ENCODE measurements at regions not wholly inside any gene's neighbourhood (a gene's known extent, or its start where the extent isn't known, plus 50 kb on each side); places are given as distances from the start of the nearest gene placed in this dataset.

GRCh38 chr17:56057869-56058268 lies 95.4 kb upstream of the ANKFN1 start:
- no peaks in the 10 kb centered on the region for H3K27me3 ChIP-seq (ENCODE audit: insufficient read depth, low read length)
- H3K27ac ChIP-seq (ENCODE audit: low read length) = no peak overlapping the region
- H3K9ac ChIP-seq (ENCODE audit: low read depth, low read length) = no peak overlapping the region
- H3K4me1 ChIP-seq (ENCODE audit: insufficient read depth, low read length) = no peaks in the 10 kb centered on the region
- H3K9me3 ChIP-seq (ENCODE audit: insufficient read depth, low read depth, low read length) = 0 out of 2 replicates have a peak, but pooled peaks cover 5% of the 10 kb centered on the region
- no peak overlapping the region for H3K4me3 ChIP-seq (ENCODE audit: low read length)
- no peaks in the 10 kb centered on the region for H3K36me3 ChIP-seq (ENCODE audit: insufficient read depth, low read depth, low read length)

GRCh38 chr17:56064506-56064905 lies 88.8 kb upstream of the ANKFN1 start:
- 0 out of 2 replicates have a peak, but pooled peaks cover 5% of the 10 kb centered on the region for H3K9me3 ChIP-seq (ENCODE audit: insufficient read depth, low read depth, low read length)
- no peaks in the 10 kb centered on the region for H3K4me1 ChIP-seq (ENCODE audit: insufficient read depth, low read length)
- no peaks in the 10 kb centered on the region for H3K27me3 ChIP-seq (ENCODE audit: insufficient read depth, low read length)
- H3K36me3 ChIP-seq (ENCODE audit: insufficient read depth, low read depth, low read length) = no peaks in the 10 kb centered on the region
- no peak overlapping the region for H3K27ac ChIP-seq (ENCODE audit: low read length)
- no peak overlapping the region for H3K9ac ChIP-seq (ENCODE audit: low read depth, low read length)
- no peak overlapping the region for H3K4me3 ChIP-seq (ENCODE audit: low read length)

GRCh38 chr17:56074361-56074890 lies 78.8 kb upstream of the ANKFN1 start:
- H3K36me3 ChIP-seq (ENCODE audit: insufficient read depth, low read depth, low read length) = no peaks in the 10 kb centered on the region
- H3K4me1 ChIP-seq (ENCODE audit: insufficient read depth, low read length) = no peaks in the 10 kb centered on the region
- H3K9ac ChIP-seq (ENCODE audit: low read depth, low read length) = no peak overlapping the region
- H3K27ac ChIP-seq (ENCODE audit: low read length) = no peak overlapping the region
- no peak overlapping the region for H3K4me3 ChIP-seq (ENCODE audit: low read length)
- no peaks in the 10 kb centered on the region for H3K27me3 ChIP-seq (ENCODE audit: insufficient read depth, low read length)
- H3K9me3 ChIP-seq (ENCODE audit: insufficient read depth, low read depth, low read length) = no peaks in the 10 kb centered on the region; the same call in 1 of the 2 replicates

GRCh38 chr17:56076980-56077379 lies 76.3 kb upstream of the ANKFN1 start:
- no peaks in the 10 kb centered on the region; the same call in 1 of the 2 replicates for H3K9me3 ChIP-seq (ENCODE audit: insufficient read depth, low read depth, low read length)
- H3K4me3 ChIP-seq (ENCODE audit: low read length) = no peak overlapping the region
- no peak overlapping the region for H3K27ac ChIP-seq (ENCODE audit: low read length)
- H3K36me3 ChIP-seq (ENCODE audit: insufficient read depth, low read depth, low read length) = no peaks in the 10 kb centered on the region
- no peaks in the 10 kb centered on the region for H3K27me3 ChIP-seq (ENCODE audit: insufficient read depth, low read length)
- no peaks in the 10 kb centered on the region for H3K4me1 ChIP-seq (ENCODE audit: insufficient read depth, low read length)
- no peak overlapping the region for H3K9ac ChIP-seq (ENCODE audit: low read depth, low read length)

- H3K9ac ChIP-seq (ENCODE audit: low read depth, low read length) = no peak overlapping the region
- H3K27me3 ChIP-seq (ENCODE audit: insufficient read depth, low read length) = no peaks in the 10 kb centered on the region
- no peaks in the 10 kb centered on the region for H3K9me3 ChIP-seq (ENCODE audit: insufficient read depth, low read depth, low read length)
- H3K4me3 ChIP-seq (ENCODE audit: low read length) = no peak overlapping the region
- no peak overlapping the region for H3K27ac ChIP-seq (ENCODE audit: low read length)
- no peaks in the 10 kb centered on the region for H3K36me3 ChIP-seq (ENCODE audit: insufficient read depth, low read depth, low read length)
- H3K4me1 ChIP-seq (ENCODE audit: insufficient read depth, low read length) = no peaks in the 10 kb centered on the region
These were observed 69.8 kb upstream of the ANKFN1 start for GRCh38 chr17:56083475-56083874.

- Histone ChIP-seq H3K9ac (ENCODE audit: low read depth, low read length) (no peak overlapping the region), H3K36me3 (ENCODE audit: insufficient read depth, low read depth, low read length) (no peaks in the 10 kb centered on the region), H3K9me3 (ENCODE audit: insufficient read depth, low read depth, low read length) (no peaks in the 10 kb centered on the region), H3K4me1 (ENCODE audit: insufficient read depth, low read length) (no peaks in the 10 kb centered on the region), H3K4me3 (ENCODE audit: low read length) (no peak overlapping the region), H3K27me3 (ENCODE audit: insufficient read depth, low read length) (no peaks in the 10 kb centered on the region), H3K27ac (ENCODE audit: low read length) (no peak overlapping the region)
These were observed 67.6 kb upstream of the ANKFN1 start for GRCh38 chr17:56085576-56086267.

GRCh38 chr17:56087199-56087598 lies 66.1 kb upstream of the ANKFN1 start:
- H3K27me3 ChIP-seq (ENCODE audit: insufficient read depth, low read length) = no peaks in the 10 kb centered on the region
- no peaks in the 10 kb centered on the region for H3K36me3 ChIP-seq (ENCODE audit: insufficient read depth, low read depth, low read length)
- no peak overlapping the region for H3K27ac ChIP-seq (ENCODE audit: low read length)
- H3K4me1 ChIP-seq (ENCODE audit: insufficient read depth, low read length) = no peaks in the 10 kb centered on the region
- no peak overlapping the region for H3K4me3 ChIP-seq (ENCODE audit: low read length)
- H3K9me3 ChIP-seq (ENCODE audit: insufficient read depth, low read depth, low read length) = no peaks in the 10 kb centered on the region
- no peak overlapping the region for H3K9ac ChIP-seq (ENCODE audit: low read depth, low read length)

GRCh38 chr17:56096026-56096810 lies 57.1 kb upstream of the ANKFN1 start:
- Histone ChIP-seq H3K9ac (ENCODE audit: low read depth, low read length) (no peak overlapping the region), H3K4me1 (ENCODE audit: insufficient read depth, low read length) (no peaks in the 10 kb centered on the region), H3K27ac (ENCODE audit: low read length) (no peak overlapping the region), H3K36me3 (ENCODE audit: insufficient read depth, low read depth, low read length) (no peaks in the 10 kb centered on the region), H3K4me3 (ENCODE audit: low read length) (no peak overlapping the region), H3K27me3 (ENCODE audit: insufficient read depth, low read length) (no peaks in the 10 kb centered on the region), H3K9me3 (ENCODE audit: insufficient read depth, low read depth, low read length) (no peaks in the 10 kb centered on the region)

GRCh38 chr17:56098746-56099145 lies 54.5 kb upstream of the ANKFN1 start:
- Histone ChIP-seq H3K4me1 (ENCODE audit: insufficient read depth, low read length) (no peaks in the 10 kb centered on the region), H3K27ac (ENCODE audit: low read length) (no peak overlapping the region), H3K9ac (ENCODE audit: low read depth, low read length) (no peak overlapping the region), H3K27me3 (ENCODE audit: insufficient read depth, low read length) (no peaks in the 10 kb centered on the region), H3K9me3 (ENCODE audit: insufficient read depth, low read depth, low read length) (no peaks in the 10 kb centered on the region), H3K4me3 (ENCODE audit: low read length) (no peak overlapping the region), H3K36me3 (ENCODE audit: insufficient read depth, low read depth, low read length) (no peaks in the 10 kb centered on the region)

- H3K9me3 ChIP-seq (ENCODE audit: insufficient read depth, low read depth, low read length) = no peaks in the 10 kb centered on the region
- H3K4me3 ChIP-seq (ENCODE audit: low read length) = no peak overlapping the region
- H3K9ac ChIP-seq (ENCODE audit: low read depth, low read length) = no peak overlapping the region
- no peaks in the 10 kb centered on the region for H3K27me3 ChIP-seq (ENCODE audit: insufficient read depth, low read length)
- H3K4me1 ChIP-seq (ENCODE audit: insufficient read depth, low read length) = no peaks in the 10 kb centered on the region
- H3K36me3 ChIP-seq (ENCODE audit: insufficient read depth, low read depth, low read length) = no peaks in the 10 kb centered on the region
- H3K27ac ChIP-seq (ENCODE audit: low read length) = no peak overlapping the region
These were observed 53.6 kb upstream of the ANKFN1 start for GRCh38 chr17:56099649-56100048.
